Kidney tubule cell (primary cell): ENCODE measurements at regions not wholly inside any gene's neighbourhood (a gene's known extent, or its start where the extent isn't known, plus 50 kb on each side); places are given as distances from the start of the nearest gene placed in this dataset.

Experiments
- DNase-seq: peaks from one replicate; pipeline ENCODE4 v3.0.0-alpha.2; 2018; ENCODE audit warnings: low spot score

DNA sequence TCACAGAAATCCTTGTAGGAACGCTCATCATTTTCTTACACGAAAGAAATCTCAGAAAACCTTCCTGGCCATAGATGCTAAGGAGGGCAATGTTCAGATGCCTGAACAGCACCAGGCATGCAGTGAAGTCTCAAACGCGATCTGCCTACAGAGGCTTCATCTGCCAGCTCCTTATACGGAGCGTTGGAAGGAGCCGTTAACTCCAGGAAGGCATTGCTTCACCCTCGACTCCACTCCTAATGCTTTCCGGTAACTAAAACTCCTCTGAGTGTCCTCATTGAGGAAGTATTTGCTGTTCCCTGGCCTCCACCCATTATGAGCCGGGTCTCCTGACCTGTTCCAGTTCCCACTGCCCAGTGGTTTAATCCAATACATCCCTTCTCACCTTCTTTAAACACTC is 502.7 kb downstream of the BCL11B start:
- DNase-seq = no peak

DNA sequence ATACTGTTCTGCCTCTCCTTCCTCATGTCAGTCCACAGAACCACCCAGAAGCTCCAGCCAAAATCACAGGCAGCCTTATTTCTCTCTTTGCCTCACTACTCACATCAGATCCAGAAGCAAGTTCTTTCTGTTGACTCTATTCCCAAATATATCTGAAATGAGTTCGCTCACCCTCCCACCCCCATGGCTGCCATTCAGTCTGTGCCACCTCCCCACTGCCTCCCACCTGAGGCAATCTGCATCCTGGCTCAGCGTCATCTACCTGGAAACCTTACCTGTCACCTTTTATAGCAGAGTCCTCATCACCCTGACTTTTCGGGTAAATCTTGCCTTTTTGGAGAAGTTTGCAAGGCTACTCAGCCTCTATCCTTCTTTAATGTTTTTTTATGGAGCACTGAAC is 501.8 kb downstream of the BCL11B start:
- no peak for DNase-seq

DNA sequence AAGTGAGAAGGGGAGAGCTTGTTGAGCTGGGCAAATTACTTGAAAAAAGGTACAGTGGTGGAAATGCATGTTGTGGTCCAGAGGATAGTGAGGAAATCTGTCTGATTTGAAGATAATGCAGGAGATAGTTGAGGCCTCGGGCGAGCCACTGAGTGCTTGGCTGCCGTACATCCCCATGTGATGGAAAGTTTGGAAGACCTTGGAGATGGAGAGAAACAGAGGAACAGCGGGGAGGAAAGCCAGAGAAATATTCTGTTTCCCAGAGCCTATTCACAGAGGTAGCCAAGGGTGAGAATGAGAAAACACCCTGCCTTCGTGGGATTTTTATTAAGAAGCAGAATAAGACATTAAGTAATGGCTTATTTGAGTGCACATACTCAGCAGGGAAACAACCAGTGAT is 498.2 kb downstream of the BCL11B start:
- DNase-seq = no peak

DNA sequence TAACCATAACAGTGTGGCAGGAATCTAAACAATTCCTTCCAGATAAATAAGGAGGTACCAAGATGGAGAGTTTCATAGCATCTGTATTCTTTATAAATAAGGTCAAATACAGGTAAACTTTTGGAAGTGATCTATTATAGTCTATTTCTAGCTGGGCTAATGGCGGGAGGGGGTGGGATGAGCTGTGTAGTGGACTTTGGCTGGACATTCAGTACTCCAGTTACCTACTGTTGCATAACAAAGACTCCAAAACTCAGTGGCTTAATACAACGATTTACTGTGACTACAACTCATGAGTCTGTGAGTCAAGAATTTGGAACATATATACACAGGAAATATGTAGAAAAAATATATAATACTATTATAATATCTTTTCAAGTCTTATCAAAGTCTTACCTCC is 496.1 kb downstream of the BCL11B start:
- DNase-seq = no peak

DNA sequence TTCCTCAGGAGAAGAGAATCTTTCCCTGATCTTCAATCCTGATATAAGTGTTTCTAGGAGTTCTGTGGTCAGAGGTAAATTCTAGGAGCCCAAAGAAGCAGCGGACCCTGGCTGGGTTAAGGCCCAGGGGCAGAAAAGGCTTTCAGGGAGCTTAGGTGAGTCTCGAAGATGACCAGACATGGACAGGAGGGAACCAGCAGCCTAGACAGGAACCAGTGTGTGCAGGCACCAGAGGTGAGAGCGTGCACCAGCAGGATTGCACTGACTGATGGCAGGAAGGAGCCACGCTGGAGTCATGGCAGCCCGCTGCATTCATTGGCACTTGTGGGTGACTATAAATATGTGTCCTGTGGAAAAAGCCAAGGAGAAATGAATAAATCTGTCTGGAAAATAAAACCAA is 489.9 kb downstream of the BCL11B start:
- DNase-seq = no peak

DNA sequence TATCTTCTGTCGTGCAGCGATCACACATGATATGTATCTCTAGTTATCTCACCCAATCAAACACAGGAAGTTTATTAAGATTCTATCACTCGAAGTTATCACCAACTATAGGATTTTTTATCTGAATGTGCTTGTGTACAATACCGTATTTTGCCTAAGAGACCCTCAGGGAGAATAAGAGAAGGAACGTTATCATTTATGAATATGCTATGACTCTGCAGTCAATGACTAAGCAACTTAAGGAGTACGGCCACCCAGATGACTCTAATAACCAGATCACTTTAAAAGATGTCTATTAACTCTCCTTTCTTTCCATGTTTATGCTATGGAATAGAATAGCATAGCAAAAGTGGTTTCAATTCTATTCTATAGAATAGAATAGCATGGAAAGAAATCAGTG is 486.4 kb downstream of the BCL11B start:
- no peak for DNase-seq

DNA sequence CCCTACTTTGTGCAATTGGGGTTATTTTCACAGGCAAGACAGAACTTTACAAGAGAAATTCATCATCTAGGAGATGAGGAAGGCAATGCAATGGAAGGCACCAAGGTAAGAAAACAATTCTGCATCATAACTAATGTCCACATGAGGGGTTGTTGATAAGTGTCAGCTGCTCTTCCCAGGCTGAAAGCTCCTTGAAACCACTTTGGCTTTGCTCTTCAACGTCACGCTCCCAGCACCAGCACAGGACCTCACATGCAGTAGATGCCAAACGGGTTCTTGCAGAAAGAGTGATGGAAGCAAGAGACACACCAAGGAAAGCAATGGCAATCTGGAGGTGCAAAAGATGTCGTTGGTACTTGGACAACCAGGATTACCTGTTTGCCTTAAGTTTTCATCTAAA is 485.5 kb downstream of the BCL11B start:
- DNase-seq = no peak

DNA sequence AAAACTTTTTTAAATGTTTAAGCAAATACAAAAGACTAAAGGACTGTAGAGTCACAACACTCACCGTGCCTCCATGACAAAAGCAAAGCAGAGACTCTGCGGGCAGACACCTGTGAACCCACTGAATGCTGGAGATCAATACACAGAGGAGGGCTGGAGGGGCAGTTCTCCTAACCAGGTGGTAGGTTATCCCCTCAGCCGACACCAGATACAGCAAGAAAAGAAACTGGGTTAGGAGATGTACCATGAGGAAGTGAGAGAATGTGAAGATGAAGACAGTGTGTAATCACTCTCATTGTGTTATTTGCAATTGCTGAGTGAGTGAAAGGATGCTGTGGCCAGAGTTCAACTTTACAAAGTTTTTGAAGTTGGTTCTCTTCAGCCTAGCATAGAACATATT is 480.3 kb downstream of the BCL11B start:
- no peak for DNase-seq

DNA sequence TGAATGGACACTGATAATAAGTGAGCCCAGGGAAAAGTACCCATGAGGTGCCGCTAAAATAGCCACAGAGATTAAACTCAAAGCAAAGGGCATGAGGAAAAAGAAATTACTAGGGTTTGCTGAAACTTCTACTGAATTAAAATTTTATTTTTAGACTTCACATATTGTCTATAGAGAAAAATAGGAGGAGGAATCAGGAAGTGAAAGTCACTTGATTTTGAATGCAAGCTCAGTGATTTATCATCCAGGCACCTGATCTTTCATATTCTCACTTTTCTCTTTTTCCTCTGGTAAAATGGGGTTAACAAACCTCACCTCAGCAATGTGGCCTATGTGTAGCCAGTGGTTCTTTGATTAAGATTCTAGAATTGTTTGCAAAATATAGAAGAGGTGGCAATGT is 479.8 kb downstream of the BCL11B start:
- DNase-seq = no peak

DNA sequence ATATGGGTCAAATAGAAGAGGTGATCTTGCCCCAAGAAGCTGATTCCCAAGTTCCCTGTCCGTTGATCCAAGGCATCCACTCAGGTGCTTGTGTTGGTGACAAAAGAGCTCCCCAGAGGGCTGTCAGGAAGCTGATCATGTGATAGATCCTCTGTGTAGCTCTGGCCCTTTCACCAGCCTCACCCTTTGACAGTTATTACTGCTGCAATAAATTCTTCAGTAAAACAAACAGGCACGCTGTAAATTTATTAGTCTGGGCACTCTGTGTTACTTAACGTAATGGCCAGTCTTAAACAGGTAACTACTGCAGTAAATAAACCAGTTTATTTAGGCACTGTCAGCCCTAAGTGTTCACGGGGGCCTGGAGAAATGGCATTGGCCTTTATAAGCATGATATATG is 473.9 kb downstream of the BCL11B start:
- no peak for DNase-seq

DNA sequence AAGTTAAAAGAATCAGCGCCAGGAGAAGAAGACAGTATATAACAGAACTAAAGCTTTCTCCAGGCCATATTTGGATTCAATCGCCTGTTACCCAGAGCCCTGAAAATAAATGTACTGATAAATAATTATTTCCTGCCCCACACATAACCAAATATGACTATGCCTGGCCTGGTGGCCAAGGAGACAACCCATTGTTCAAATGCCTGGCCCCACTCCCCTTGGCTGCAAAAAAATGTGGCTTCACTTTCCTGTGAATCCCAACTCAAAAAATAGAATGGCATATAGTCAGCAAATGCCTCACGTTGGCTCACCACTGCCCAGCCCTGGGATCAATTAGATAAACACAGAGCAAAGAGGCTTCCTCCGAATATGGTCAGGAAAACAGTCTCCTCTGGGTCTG is 472.1 kb downstream of the BCL11B start:
- DNase-seq = no peak

DNA sequence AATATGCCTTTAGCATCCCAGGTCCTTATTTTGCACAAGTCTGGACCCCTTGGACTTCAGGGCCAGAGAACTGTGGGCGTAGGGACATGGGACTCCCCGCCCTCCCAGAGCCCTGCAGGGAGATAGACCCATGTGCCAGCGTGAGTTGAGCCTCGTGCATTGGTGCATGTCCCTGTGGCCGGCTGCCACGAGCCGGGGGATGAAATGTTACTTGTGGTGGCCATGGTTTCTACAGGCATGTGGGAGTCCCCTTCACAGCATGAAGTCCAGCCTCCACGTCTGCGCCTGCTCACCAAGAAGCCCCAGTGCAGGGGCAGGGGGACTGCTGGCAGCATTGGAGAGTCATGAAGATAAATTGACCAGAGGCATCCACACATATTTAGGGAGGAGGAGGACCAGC is 470.0 kb downstream of the BCL11B start:
- no peak for DNase-seq

DNA sequence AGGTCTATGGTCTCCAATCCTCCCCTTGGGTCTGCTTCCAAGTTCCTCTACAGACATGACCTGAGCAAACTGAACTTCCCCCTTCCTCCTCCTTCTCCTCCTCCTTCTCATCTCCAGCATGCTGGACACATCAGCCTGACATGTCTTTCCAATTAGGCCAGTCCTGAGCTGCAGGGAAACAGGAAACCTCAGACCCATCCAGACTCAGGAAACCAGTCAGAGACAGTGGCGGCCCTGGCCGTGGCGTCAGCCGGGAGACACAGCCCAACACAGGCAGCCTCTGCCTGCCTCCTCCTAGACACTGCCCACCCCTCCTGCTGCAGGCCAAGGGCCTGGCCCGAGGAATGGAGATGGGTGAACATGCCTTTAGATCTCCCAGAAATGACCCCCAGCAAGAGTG is 468.8 kb downstream of the BCL11B start:
- no peak for DNase-seq

DNA sequence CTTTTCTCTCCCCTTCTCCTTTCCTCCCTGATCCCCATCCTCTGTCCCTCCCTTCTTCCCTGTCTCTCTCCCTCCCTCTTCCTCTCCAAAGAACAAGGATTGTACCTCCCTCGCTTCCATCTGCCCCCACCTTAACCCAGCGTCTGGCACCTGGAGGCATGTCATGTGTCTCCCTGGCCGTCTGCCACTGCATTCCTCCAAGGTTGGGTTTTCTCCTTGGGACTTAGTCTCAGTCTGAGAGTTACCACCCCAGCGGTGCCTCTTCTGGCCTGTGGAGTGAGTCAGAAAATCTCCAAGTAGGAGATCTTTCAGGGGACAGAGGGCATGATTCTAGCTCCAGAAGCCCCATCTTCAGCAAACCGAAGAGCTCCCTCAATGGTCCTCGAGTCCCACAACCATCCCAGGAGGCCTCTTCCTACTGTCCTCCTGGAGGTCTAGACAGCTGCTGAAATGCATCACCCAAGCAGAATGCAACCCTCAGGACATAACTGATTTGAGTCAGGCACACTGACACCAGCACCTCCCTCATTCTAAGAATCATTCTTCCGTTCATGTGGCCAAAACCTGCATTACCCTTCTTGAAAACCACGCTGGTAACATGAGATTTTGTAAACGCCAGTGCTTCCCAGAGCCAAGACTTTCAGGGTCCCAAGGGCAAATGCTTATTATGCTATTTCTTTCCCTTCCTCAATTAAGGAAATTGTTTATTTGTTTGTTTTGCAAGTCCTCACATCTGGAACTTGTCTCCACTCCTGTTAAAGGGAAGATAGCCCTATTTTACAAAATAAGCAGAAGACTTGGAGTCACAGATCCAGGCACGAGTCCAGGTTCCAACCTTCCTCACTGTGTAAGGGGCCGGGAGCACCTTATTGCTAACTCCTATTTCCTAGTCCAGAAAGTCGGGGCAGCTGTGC is 463.2 kb downstream of the BCL11B start:
- peak; percentile 21 for DNase-seq

DNA sequence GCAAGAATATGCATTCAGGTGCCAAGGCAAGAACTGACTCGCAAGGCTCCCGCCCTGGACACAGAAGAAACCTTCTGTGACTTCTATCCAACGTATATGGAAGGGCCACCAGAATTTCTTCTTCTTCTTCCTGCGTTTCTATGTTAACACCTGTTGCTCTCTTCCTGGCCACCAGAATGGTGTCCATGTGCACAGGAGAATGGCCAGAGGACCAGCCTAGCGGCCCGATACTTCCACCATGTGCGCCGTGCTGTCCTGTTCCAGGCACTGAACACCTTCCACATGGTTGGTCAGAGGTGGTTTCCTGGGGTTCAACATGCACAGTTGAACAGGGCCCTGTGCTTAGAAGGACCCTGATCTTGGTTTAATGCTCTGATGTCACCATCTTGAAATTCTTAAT is 455.8 kb downstream of the BCL11B start:
- DNase-seq = no peak

DNA sequence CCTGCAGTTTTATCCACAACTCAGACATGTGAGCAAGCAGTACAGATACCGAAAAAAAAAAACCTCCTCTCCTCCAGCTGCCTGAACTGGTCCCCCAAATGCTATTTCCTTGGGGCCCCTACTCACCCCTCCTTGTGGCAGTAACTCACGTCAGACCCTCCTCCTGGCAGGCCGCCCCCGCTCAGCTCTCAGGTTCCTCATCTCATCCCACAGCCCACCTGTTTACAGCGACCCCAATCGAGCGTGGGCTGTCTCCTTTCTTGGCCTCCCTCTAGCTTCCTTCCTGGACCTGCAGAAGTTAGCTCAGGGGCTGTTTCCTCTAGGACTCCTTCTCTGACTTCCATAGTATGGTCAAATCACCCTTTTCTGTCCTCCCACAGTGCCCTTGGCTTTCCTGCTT is 455.3 kb downstream of the BCL11B start:
- no peak for DNase-seq

DNA sequence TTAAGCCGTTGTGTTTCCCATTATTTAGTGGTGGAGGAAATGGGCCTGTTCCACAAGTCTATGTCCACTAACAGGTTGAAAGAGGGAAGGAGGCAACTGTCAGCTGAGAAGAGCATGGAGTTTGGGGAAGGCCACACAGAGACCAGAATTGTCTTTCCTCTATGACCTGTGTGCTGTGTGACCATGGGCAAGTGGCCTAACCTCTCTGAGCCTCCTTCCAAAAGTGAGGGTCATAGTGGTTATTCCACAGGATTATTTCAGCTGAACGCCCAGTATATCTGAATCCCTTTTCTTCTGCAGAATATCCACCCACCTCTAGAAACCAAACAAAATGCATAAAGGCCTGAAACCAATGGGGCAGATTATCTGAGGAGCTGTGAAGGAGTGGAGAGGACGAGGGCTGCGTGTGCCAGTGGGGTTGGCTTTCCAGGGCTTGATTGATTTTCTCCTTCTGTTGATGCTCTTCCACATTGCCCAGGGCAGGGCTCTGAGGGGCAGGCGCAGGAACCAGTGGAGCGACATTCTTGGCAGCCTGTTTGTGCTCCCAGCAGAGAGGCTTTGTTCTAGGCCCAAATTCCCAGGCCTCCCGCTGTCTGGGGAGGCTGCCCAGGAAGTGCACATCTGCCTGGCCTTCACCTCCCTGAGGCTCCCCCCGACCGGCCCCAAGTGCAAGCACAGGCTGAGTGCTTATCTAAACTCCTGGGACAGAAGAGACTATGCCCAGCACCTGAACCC is 452.7 kb downstream of the BCL11B start:
- DNase-seq = no peak

DNA sequence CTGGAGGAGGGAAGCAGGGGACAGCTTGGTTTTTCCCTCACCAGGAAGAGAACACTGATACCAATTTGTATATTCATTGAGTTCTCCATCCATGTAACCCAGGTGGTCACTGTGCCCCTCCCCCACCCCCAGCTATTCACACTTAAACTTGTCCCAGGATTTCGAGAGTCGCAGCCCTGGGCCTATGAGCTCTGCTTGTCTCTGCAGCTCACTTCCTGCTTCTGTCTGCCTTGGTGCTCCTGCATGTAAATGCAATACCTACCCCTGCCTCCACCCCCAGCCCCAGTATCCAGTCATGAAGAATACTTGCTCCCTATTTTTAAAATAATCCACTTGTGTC is 452.2 kb downstream of the BCL11B start:
- DNase-seq = no peak

DNA sequence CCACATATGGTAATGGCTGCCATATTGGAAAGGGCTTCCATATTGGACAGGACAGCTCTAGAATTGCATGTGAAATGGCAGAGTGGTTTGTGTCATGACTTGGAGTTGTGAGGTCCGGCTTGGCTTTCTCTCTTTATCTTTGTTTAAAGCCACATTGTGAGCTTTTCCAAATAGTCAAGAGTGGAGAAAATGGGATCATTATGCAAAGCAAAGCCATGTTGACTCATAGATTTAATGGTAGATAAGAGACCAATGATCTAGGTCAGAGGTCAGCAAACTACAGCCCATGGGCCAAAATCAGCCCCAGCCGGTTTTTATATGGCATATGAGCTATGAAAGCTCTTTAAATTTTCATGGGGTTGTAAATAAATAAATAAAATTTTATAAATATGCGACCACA is 449.1 kb downstream of the BCL11B start:
- no peak for DNase-seq

DNA sequence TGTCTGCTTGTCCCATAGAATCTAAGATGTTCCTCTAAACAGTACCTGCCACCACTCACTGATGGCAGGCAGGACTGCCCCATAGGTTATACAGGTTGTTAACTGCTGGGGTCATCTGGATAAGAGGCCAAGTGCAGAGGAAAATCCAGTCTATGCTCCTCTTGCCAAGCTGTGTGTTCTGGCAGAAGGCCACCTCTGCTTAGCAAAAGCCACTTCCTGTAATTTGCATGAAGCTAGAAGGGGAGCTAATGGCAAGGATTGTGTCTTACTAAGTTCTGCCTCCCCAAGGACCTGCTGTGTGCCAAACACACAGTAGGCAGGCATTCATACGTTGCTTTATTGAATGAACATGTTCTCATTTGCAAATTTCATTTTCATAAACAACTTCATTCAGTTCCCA is 445.4 kb downstream of the BCL11B start:
- DNase-seq = no peak

DNA sequence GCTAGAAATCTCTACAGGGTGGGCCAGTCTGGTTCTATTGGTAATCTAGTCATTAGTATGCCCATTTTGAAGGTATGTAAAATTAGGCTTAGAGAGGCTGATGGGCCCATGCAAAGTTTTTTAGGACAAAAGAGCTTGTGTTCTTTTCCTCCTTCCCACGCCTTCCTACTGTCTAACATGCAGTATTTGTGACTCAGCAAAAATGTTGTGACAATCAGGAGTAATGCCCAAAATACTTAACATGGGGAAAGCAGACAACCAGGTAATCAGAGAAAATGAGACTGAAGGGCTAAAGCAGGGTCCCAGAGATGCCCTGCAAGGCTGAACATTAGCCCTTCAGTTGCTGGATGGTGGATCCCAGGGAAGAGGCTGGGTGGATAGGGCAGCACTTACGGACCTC is 437.9 kb downstream of the BCL11B start:
- no peak for DNase-seq

DNA sequence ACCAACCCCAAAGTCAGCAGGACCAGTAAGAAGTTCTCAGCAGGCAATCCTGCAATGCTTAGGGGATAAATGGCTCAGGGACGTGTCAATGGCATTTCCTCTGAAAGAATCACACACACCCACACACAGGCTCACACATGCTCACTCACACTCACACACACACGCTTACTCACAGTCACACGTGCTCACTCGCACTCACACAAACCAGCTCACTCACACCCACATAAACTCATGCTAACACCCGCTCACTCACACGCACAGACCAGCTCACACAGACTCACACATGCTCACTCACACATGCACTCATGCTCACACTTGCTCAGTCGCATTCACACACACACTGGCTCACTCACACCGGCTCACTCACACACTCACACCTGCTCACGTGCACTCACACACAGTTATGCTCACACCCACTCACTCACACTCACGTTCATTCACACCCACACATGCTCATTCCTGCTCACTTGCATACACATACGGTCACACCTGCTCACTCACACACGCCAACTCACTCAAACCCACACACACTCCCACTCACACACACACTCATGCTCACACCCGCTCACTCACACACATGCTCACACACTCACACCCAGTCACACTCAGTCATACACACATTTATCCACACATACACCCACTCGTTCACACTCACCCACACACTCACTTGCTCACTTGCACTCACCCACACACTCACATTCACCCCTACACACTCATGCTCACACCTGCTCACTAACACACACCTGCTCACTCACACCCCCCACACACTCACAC is 436.8 kb downstream of the BCL11B start:
- no peak for DNase-seq

DNA sequence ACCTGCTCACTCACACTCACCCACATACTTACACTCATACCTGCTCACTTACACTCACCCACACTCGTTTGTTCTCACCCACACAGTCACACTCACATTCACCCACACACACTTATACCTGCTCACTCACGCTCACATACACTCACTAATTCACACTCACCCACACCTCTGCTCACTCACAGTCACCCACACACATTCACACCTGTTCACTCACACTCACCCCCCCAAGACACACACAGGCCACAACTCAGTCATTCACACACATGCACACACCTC is 436.2 kb downstream of the BCL11B start:
- no peak for DNase-seq
